ENCODE measurements at regions not wholly inside any gene's neighbourhood (a gene's known extent, or its start where the extent isn't known, plus 50 kb on each side); places are given as distances from the start of the nearest gene placed in this dataset.

GRCh38 chr4:156595041-156595440 is 376.6 kb downstream of the PDGFC start:
- no peaks in the 10 kb centered on the region for H3K36me3 ChIP-seq
- no peak for TF ChIP-seq POLR2A (IDR thresholded peaks at IDR 0.05)
- TF ChIP-seq, protein P1, sequence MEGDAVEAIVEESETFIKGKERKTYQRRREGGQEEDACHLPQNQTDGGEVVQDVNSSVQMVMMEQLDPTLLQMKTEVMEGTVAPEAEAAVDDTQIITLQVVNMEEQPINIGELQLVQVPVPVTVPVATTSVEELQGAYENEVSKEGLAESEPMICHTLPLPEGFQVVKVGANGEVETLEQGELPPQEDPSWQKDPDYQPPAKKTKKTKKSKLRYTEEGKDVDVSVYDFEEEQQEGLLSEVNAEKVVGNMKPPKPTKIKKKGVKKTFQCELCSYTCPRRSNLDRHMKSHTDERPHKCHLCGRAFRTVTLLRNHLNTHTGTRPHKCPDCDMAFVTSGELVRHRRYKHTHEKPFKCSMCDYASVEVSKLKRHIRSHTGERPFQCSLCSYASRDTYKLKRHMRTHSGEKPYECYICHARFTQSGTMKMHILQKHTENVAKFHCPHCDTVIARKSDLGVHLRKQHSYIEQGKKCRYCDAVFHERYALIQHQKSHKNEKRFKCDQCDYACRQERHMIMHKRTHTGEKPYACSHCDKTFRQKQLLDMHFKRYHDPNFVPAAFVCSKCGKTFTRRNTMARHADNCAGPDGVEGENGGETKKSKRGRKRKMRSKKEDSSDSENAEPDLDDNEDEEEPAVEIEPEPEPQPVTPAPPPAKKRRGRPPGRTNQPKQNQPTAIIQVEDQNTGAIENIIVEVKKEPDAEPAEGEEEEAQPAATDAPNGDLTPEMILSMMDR (IDR thresholded peaks at IDR 0.05 in 4 of 5, conservative IDR thresholded peaks at IDR 0.05 in 1 of 5): no peak
- H3K4me3 ChIP-seq: no peak overlapping the region
- H3K27ac ChIP-seq: no peak overlapping the region
- intact Hi-C loops (cut with DNase I; ENCODE audit: low total_unique reads) (loop anchor here (10.0 kb wide), 1 partner anchor 450 kb away; no protein-coding TSS in a partner anchor), in situ Hi-C loops (cut with MboI; ENCODE audit: low sequenced_read_pairs in 4 of 4) (no loop called here)
- no peaks in the 10 kb centered on the region for H3K27me3 ChIP-seq
- DNase-seq: no peak
- H3K9me3 ChIP-seq: no peaks in the 10 kb centered on the region
- no peaks in the 10 kb centered on the region for H3K4me1 ChIP-seq
- ATAC-seq: no peak

DNA sequence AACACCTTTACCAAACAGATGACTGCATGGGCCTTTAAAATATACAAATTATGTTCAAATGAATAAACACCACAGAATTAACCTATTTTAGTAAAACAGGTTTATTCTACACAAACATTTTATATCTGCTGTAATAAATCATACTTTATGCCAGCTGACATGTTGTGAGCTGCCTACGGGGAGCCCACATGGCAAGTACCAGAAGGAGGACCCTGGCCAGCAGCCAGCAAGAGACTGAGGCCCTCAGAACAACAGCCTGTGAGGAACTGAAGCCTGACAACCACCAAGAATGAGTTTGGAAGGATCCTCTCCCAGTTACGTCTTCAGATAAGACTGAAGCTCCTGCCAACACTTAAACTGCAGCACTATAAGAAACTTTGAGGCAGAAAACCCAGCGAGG is 377.0 kb downstream of the PDGFC start:
- in situ Hi-C loops (cut with MboI; ENCODE audit: low sequenced_read_pairs in 4 of 4): no loop called here
- no peak for TF ChIP-seq POLR2A (IDR thresholded peaks at IDR 0.05)
- TF ChIP-seq, protein P1 (IDR thresholded peaks at IDR 0.05 in 4 of 5, conservative IDR thresholded peaks at IDR 0.05 in 1 of 5): no peak
- ATAC-seq: no peak
- DNase-seq: peak; percentile 13 to 30
- Histone ChIP-seq H3K4me1 (no peaks in the 10 kb centered on the region), H3K9me3 (no peaks in the 10 kb centered on the region), H3K36me3 (no peaks in the 10 kb centered on the region), H3K27me3 (no peaks in the 10 kb centered on the region), H3K4me3 (no peak overlapping the region), H3K27ac (no peak overlapping the region)
- intact Hi-C loops (cut with DNase I; ENCODE audit: low total_unique reads): loop anchor here (10.0 kb wide), 1 partner anchor 450 kb away; no protein-coding TSS in a partner anchor

GRCh38 chr4:156593464-156593863 is 378.1 kb downstream of the PDGFC start:
- in situ Hi-C loops (cut with MboI; ENCODE audit: low sequenced_read_pairs in 4 of 4): no loop called here
- no peaks in the 10 kb centered on the region for H3K36me3 ChIP-seq
- no peak overlapping the region for H3K4me3 ChIP-seq
- no peak for TF ChIP-seq POLR2A (IDR thresholded peaks at IDR 0.05)
- DNase-seq (no peak), ATAC-seq (no peak)
- H3K9me3 ChIP-seq: no peaks in the 10 kb centered on the region
- H3K27ac ChIP-seq: no peak overlapping the region
- no peaks in the 10 kb centered on the region for H3K4me1 ChIP-seq
- intact Hi-C loops (cut with DNase I; ENCODE audit: low total_unique reads): loop anchor here (10.0 kb wide), 1 partner anchor 451 kb away; no protein-coding TSS in a partner anchor
- H3K27me3 ChIP-seq: no peaks in the 10 kb centered on the region

GRCh38 chr4:156591679-156592078 is 379.9 kb downstream of the PDGFC start:
- DNase-seq: no peak
- no peak for ATAC-seq
- TF ChIP-seq POLR2A (IDR thresholded peaks at IDR 0.05): no peak
- TF ChIP-seq, protein P1 (IDR thresholded peaks at IDR 0.05 in 4 of 5, conservative IDR thresholded peaks at IDR 0.05 in 1 of 5): no peak
- no peaks in the 10 kb centered on the region for H3K27me3 ChIP-seq
- H3K4me3 ChIP-seq: no peak overlapping the region
- no peaks in the 10 kb centered on the region for H3K36me3 ChIP-seq
- intact Hi-C loops (cut with DNase I; ENCODE audit: low total_unique reads): loop anchor here (10.0 kb wide), 1 partner anchor 453 kb away; no protein-coding TSS in a partner anchor
- H3K9me3 ChIP-seq: no peaks in the 10 kb centered on the region
- H3K27ac ChIP-seq: no peak overlapping the region
- in situ Hi-C loops (cut with MboI; ENCODE audit: low sequenced_read_pairs in 4 of 4): no loop called here
- H3K4me1 ChIP-seq: no peaks in the 10 kb centered on the region

DNA sequence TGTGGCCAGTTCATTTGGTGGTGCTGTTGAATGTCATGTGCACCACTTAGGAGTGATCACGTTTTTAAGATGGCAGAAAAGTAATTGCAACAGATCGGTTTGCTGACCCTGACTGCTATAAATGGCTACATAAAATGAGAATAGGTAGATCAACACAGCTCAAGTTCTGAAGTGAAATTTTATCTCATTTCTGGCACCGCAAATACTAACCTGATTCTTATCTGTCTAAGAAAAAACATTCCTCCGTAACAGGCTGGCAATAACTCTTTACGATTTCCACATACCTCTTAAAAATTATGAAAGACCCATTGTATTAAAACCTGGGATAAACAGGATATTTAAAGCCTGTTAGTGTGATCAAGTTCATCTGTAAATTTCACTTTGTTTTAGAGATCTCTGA is 387.5 kb downstream of the PDGFC start:
- no peaks in the 10 kb centered on the region for H3K36me3 ChIP-seq
- H3K27ac ChIP-seq: no peak overlapping the region
- H3K4me3 ChIP-seq: no peak overlapping the region
- TF ChIP-seq POLR2A (IDR thresholded peaks at IDR 0.05): no peak
- TF ChIP-seq, protein P1 (IDR thresholded peaks at IDR 0.05 in 4 of 5, conservative IDR thresholded peaks at IDR 0.05 in 1 of 5): no peak
- H3K27me3 ChIP-seq: no peaks in the 10 kb centered on the region
- no peaks in the 10 kb centered on the region for H3K9me3 ChIP-seq
- intact Hi-C loops (cut with DNase I; ENCODE audit: low total_unique reads): loop anchor here (5.0 kb wide), 1 partner anchor 383 kb away; no protein-coding TSS in a partner anchor
- DNase-seq (no peak), ATAC-seq (peak; percentile 56 to 64)
- peaks cover 12 to 15% of the 10 kb centered on the region in 2 donors for H3K4me1 ChIP-seq
- in situ Hi-C loops (cut with MboI; ENCODE audit: low sequenced_read_pairs in 4 of 4): no loop called here

Measured in gastrocnemius medialis (tissue), 4 donors.